K562 (cell line): ENCODE measurements at regions not wholly inside any gene's neighbourhood (a gene's known extent, or its start where the extent isn't known, plus 50 kb on each side); places are given as distances from the start of the nearest gene placed in this dataset.
A peak's percentile ranks its signal among the peaks of the same experiment; 100 is the strongest.

Source experiments
- ATAC-seq: fragments of 200-7000 bp; cut with Tn5 transposase; 3 replicates; pipeline ENCODE4 v1.9.1; 2020; ENCODE audit warnings: moderate library complexity
- BruUV-seq: library from RNA; stranded (reverse); fragments of 400-500 nt; replicated peaks from 2 replicates; lab custom pipeline; 2021; lab: Mats Ljungman, UMichigan
- CTCF ChIA-PET: fragments of 300-600 bp; formaldehyde crosslinking; extraction: SDS; loops from one replicate; lab custom pipeline; 2021; ENCODE audit warnings: low intra/inter-chr PET ratio; lab: Yijun Ruan, JAX
- POLR2A ChIA-PET: fragments of 300-600, 350-650 bp; sonication (Branson Sonifier 250); formaldehyde crosslinking; extraction: SDS; loops from one replicate; lab custom pipeline; 2021; ENCODE audit warnings: antibody characterized with exemption, inconsistent platforms; lab: Yijun Ruan, JAX
- DNase-seq, 4 experiments: peaks; one replicate each; pipeline versions ENCODE4 v3.0.0 to v3.0.0-alpha.2; 2011 to 2018; ENCODE audit warnings: low spot score in 3 of 4, mixed read lengths in 3 of 4; ENCODE audit errors: extremely low read depth in 1 of 4
- FAIRE-seq: peaks from 2 replicates; lab custom pipeline; 2011; peaks lifted over from hg19 to GRCh38; lab: Jason Lieb, UNC
- H2AFZ ChIP-seq: 2 replicates; pipeline ENCODE4 v1.6.0; 2011; ENCODE audit warnings: low read depth, low read length, control low read depth, inconsistent platforms
- H3K27ac ChIP-seq: fragments of 200-600 bp; 3 replicates; pipeline ENCODE4 v1.8.0; 2011; ENCODE audit warnings: low read depth, mild to moderate bottlenecking, control low read depth, inconsistent platforms, low read length, moderate library complexity, mixed read lengths; ENCODE audit errors: extremely low read depth
- H3K27me3 ChIP-seq, 2 experiments: fragments of 300-600 bp in 1 of 2; 2 replicates in 1 of 2; 3 replicates in 1 of 2; pipeline versions ENCODE4 v1.6.0 to v1.8.0; 2011; ENCODE audit warnings: inconsistent platforms in 2 of 2, low read length in 2 of 2, mild to moderate bottlenecking in 1 of 2, mixed read lengths in 1 of 2, moderate library complexity in 1 of 2; ENCODE audit not compliant: control insufficient read depth in 2 of 2, insufficient read depth in 2 of 2
- H3K36me3 ChIP-seq: fragments of 300-600 bp; 3 replicates; pipeline ENCODE4 v1.8.0; 2011; ENCODE audit warnings: mild to moderate bottlenecking, low read length, inconsistent platforms; ENCODE audit not compliant: control insufficient read depth, insufficient read depth
- H3K4me1 ChIP-seq, 2 experiments: fragments of 200-600 bp in 1 of 2; replicated peaks in 1 of 2; 2 replicates in 1 of 2; 3 replicates in 1 of 2; pipeline versions ENCODE4 v1.5.1 to v1.8.0; 2011; ENCODE audit warnings: inconsistent platforms in 2 of 2, low read length in 2 of 2, mild to moderate bottlenecking in 1 of 2, mixed read lengths in 1 of 2, moderate library complexity in 1 of 2; ENCODE audit not compliant: control insufficient read depth in 2 of 2, insufficient read depth in 2 of 2
- H3K4me2 ChIP-seq: 2 replicates; pipeline ENCODE4 v1.6.1; 2011; ENCODE audit warnings: low read length, control low read depth, inconsistent platforms, mixed read lengths; ENCODE audit not compliant: insufficient read depth
- H3K4me3 ChIP-seq: fragments of 200-600 bp; sonication (generic), shearing (Covaris generic); 2 replicates; pipeline ENCODE4 v1.5.1; 2016; ENCODE audit warnings: control low read depth, inconsistent platforms
- H3K79me2 ChIP-seq: fragments of 200-600 bp; 3 replicates; pipeline ENCODE4 v1.8.0; 2011; ENCODE audit warnings: low read length, inconsistent platforms; ENCODE audit not compliant: control insufficient read depth, insufficient read depth
- H3K9ac ChIP-seq, 2 experiments: 2 replicates each; pipeline versions ENCODE4 v1.6.0 to v1.6.1; 2011; ENCODE audit warnings: low read depth in 2 of 2, low read length in 2 of 2, control low read depth in 1 of 2, inconsistent platforms in 1 of 2, mild to moderate bottlenecking in 1 of 2, mixed read lengths in 1 of 2; ENCODE audit not compliant: insufficient read depth in 1 of 2
- H3K9me1 ChIP-seq: one replicate; pipeline ENCODE4 v1.6.0; 2011; ENCODE audit warnings: inconsistent platforms, mild to moderate bottlenecking, low read length, moderate library complexity; ENCODE audit not compliant: control insufficient read depth, insufficient read depth
- H3K9me3 ChIP-seq: replicated peaks from 2 replicates; pipeline ENCODE4 v1.5.1; 2011; ENCODE audit warnings: low read depth, low read length, inconsistent platforms; ENCODE audit not compliant: control insufficient read depth, insufficient read depth
- H4K20me1 ChIP-seq: replicated peaks from 2 replicates; pipeline ENCODE4 v1.6.1; 2011; ENCODE audit warnings: low read length, inconsistent platforms, mixed read lengths; ENCODE audit not compliant: control insufficient read depth, insufficient read depth
- ARID1B ChIP-seq: fragments of 450-650 bp; IDR thresholded peaks from 2 replicates; pipeline ENCODE4 v1.6.1; 2016; ENCODE audit warnings: antibody characterized with exemption, mild to moderate bottlenecking, inconsistent platforms
- CEBPB ChIP-seq: fragments of 450-650 bp; IDR thresholded peaks from 2 replicates; pipeline ENCODE4 v1.6.1; 2016; ENCODE audit warnings: missing genetic modification characterization, missing compliant biosample characterization
- FOXK2 ChIP-seq, 2 experiments: fragments of 450-650 bp; IDR thresholded peaks in 1 of 2; conservative IDR thresholded peaks in 1 of 2; 2 replicates each; pipeline ENCODE4 v1.6.1; 2016; ENCODE audit warnings: low read depth in 2 of 2, mild to moderate bottlenecking in 1 of 2
- HDAC3 ChIP-seq: fragments of 450-650 bp; IDR thresholded peaks from 2 replicates; pipeline ENCODE4 v1.6.1; 2018; ENCODE audit warnings: borderline replicate concordance, mild to moderate bottlenecking, moderate library complexity; ENCODE audit not compliant: partially characterized antibody
- KAT8 ChIP-seq: fragments of 450-650 bp; IDR thresholded peaks from 2 replicates; pipeline ENCODE4 v1.6.1; 2016; ENCODE audit warnings: low read depth, mild to moderate bottlenecking
- SMARCE1 ChIP-seq: fragments of 450-650 bp; IDR thresholded peaks from 2 replicates; pipeline ENCODE4 v1.7.1; 2016; ENCODE audit warnings: mild to moderate bottlenecking
- SNRNP70 ChIP-seq: fragments of 200-400 bp; formaldehyde crosslinking; optimal IDR thresholded peaks from 2 replicates; pipeline ENCODE3; 2017; ENCODE audit warnings: low read depth, low read length
- SPI1 ChIP-seq: IDR thresholded peaks from 2 replicates; pipeline ENCODE4 v1.6.1; 2011; ENCODE audit warnings: low read depth, low read length, control low read depth, borderline replicate concordance
- TAF7 ChIP-seq: fragments of 450-650 bp; IDR thresholded peaks from 2 replicates; pipeline ENCODE4 v1.6.1; 2016; ENCODE audit warnings: missing genetic modification characterization, missing compliant biosample characterization
- ZNF586 ChIP-seq: fragments of 450-650 bp; formaldehyde crosslinking; conservative IDR thresholded peaks from 2 replicates; pipeline ENCODE4 v1.4.0; 2020; ENCODE audit warnings: mild to moderate bottlenecking, moderate library complexity
- WGBS: fragments of 100-300 bp; shearing (Covaris generic); methylation state at CpG from one replicate; pipeline ENCODE4 v1.1.6; 2016; ENCODE audit warnings: low coverage, mixed read lengths; ENCODE audit not compliant: insufficient coverage; ENCODE audit errors: missing lambda C conversion rate; 5-methylcytosine and 5-hydroxymethylcytosine counted together
- in situ Hi-C: fragments of 300-500 bp; cut with MboI; formaldehyde crosslinking; loops from 4 replicates; pipeline ENCODE4 v1.15.0; 2018; ENCODE audit warnings: inconsistent platforms, mixed read lengths
- intact Hi-C: fragments of 100-400 bp; cut with micrococcal nuclease; formaldehyde crosslinking; loops from 2 replicates; pipeline ENCODE4 v1.14.2; 2022

GRCh38 chr3:194009019-194009418, 126.9 kb upstream of the HES1 start:
- in situ Hi-C loops = no loop called here
- BruUV-seq = no TSS peak
- H3K9me3 ChIP-seq = no peaks in the 10 kb centered on the region
- ATAC-seq = no peak
- H2AFZ ChIP-seq = no peak overlapping the region
- H3K4me1 ChIP-seq = peaks cover 7 to 38% of the 10 kb centered on the region in 2 experiments
- ChIA-PET CTCF (no interaction called here), POLR2A (no interaction called here)
- no peak overlapping the region for H3K9ac ChIP-seq
- no peaks in the 10 kb centered on the region for H3K9me1 ChIP-seq
- H3K27ac ChIP-seq = no peak overlapping the region
- no peak for FAIRE-seq
- intact Hi-C loops = loop anchor here (10.0 kb wide), 1 partner anchor 66 kb away; no protein-coding TSS in a partner anchor
- no peaks in the 10 kb centered on the region for H3K27me3 ChIP-seq
- no peak overlapping the region for H3K4me3 ChIP-seq
- 77% methylated on average over 5 of the region's 5 CpGs for WGBS
- no peaks in the 10 kb centered on the region for H3K36me3 ChIP-seq
- no peaks in the 10 kb centered on the region for H3K79me2 ChIP-seq
- no peak overlapping the region for H3K4me2 ChIP-seq
- DNase-seq = no peak
- TF ChIP-seq SPI1 (peak; percentile 42; the same call in 1 of the 2 replicates), ARID1B (no peak)
- H4K20me1 ChIP-seq = no peaks in the 10 kb centered on the region

GRCh38 chr3:194009892-194010533, 125.9 kb upstream of the HES1 start:
- Histone ChIP-seq H3K9ac (no peak overlapping the region; a peak in 1 of 4 replicates), H3K4me2 (no peak overlapping the region), H3K27me3 (no peaks in the 10 kb centered on the region), H2AFZ (no peak overlapping the region), H3K9me1 (no peaks in the 10 kb centered on the region), H4K20me1 (no peaks in the 10 kb centered on the region), H3K79me2 (no peaks in the 10 kb centered on the region), H3K4me1 (peaks cover 0 to 29% of the 10 kb centered on the region in 2 experiments; a peak in 3 of 5 replicates), H3K27ac (no peak overlapping the region), H3K4me3 (no peak overlapping the region), H3K36me3 (no peaks in the 10 kb centered on the region; the same call in 2 of the 3 replicates), H3K9me3 (no peaks in the 10 kb centered on the region)
- FAIRE-seq (no peak), ATAC-seq (no peak; the same call in 2 of the 3 replicates), DNase-seq (peak in 1 of 4 experiments; percentile 28)
- CTCF ChIA-PET = no interaction called here
- TF ChIP-seq HDAC3 = no peak
- TF ChIP-seq SNRNP70 = no peak
- no peak for TF ChIP-seq SMARCE1
- no peak for TF ChIP-seq KAT8
- no peak for TF ChIP-seq CEBPB (tag)
- TF ChIP-seq ZNF586 (CRISPR knock-in tag) = no peak
- TF ChIP-seq FOXK2 (conservative IDR thresholded peaks at IDR 0.05 in 1 of 2, IDR thresholded peaks at IDR 0.05 in 1 of 2; ENCODE audit: low read depth in 2 of 2) = no peak
- TF ChIP-seq TAF7 (tag) = no peak
- in situ Hi-C loops (no loop called here), intact Hi-C loops (loop anchor here (10.0 kb wide), 1 partner anchor 65 kb away; no protein-coding TSS in a partner anchor)
- WGBS = 49% methylated on average over 4 of the region's 4 CpGs
- POLR2A ChIA-PET = no interaction called here
- BruUV-seq = no TSS peak
